PFSK-1 (cell line): ENCODE measurements at regions not wholly inside any gene's neighbourhood (a gene's known extent, or its start where the extent isn't known, plus 50 kb on each side); places are given as distances from the start of the nearest gene placed in this dataset.

ENCODE experiments used
- FOXP2 ChIP-seq: optimal IDR thresholded peaks from 2 replicates; pipeline ENCODE3; 2011; ENCODE audit warnings: borderline replicate concordance, control low read depth, inconsistent platforms; ENCODE audit not compliant: insufficient read depth; ENCODE audit errors: extremely low read length, extremely low read depth
- POLR2AphosphoS5 ChIP-seq: IDR thresholded peaks from 2 replicates; pipeline ENCODE4 v1.6.1; 2012; ENCODE audit warnings: low read depth, mild to moderate bottlenecking, control low read depth, low read length, moderate library complexity
- REST ChIP-seq, 2 experiments: IDR thresholded peaks; 2 replicates each; pipeline versions ENCODE4 v1.6.1 to v1.8.0; 2011 to 2012; ENCODE audit warnings: low read depth in 2 of 2, low read length in 2 of 2, control low read depth in 1 of 2, inconsistent platforms in 1 of 2, mild to moderate bottlenecking in 1 of 2, moderate library complexity in 1 of 2; ENCODE audit not compliant: insufficient read depth in 1 of 2
- SIN3A ChIP-seq: IDR thresholded peaks from 2 replicates; pipeline ENCODE4 v1.6.1; 2012; ENCODE audit warnings: mild to moderate bottlenecking, low read length, moderate library complexity, borderline replicate concordance; ENCODE audit not compliant: insufficient read depth
- TAF1 ChIP-seq: IDR thresholded peaks from 2 replicates; pipeline ENCODE4 v1.6.1; 2012; ENCODE audit warnings: low read length, control low read depth, borderline replicate concordance; ENCODE audit not compliant: insufficient read depth

GRCh38 chr2:10185755-10186154 is 63.2 kb downstream of the RRM2 start:
- TF ChIP-seq FOXP2 (no peak), POLR2AphosphoS5 (no peak), TAF1 (no peak), REST (IDR thresholded peaks at IDR 0.05; ENCODE audit: insufficient read depth in 1 of 2, low read depth in 2 of 2, low read length in 2 of 2) (peak; percentile 39 to 67; a peak in 2 of 4 replicates), SIN3A (no peak)
